WERI-Rb-1 (cell line): ENCODE measurements at regions not wholly inside any gene's neighbourhood (a gene's known extent, or its start where the extent isn't known, plus 50 kb on each side); places are given as distances from the start of the nearest gene placed in this dataset.

Source experiments
- DNase-seq: peaks from one replicate; pipeline ENCODE4 v3.0.0-alpha.2; 2020
- H3K27ac ChIP-seq: fragments of 250-450 bp; sonication (Bioruptor Pico); 2 replicates; pipeline ENCODE4 v1.5.1; 2020; ENCODE audit warnings: mild to moderate bottlenecking, moderate library complexity
- H3K27me3 ChIP-seq: fragments of 250-450 bp; sonication (Bioruptor Pico); 2 replicates; pipeline ENCODE4 v1.5.1; 2021; ENCODE audit warnings: mild to moderate bottlenecking, low read depth, moderate library complexity; ENCODE audit not compliant: insufficient read depth, severe bottlenecking
- H3K36me3 ChIP-seq: fragments of 250-450 bp; sonication (Bioruptor Pico); 2 replicates; pipeline ENCODE4 v1.5.1; 2020; ENCODE audit warnings: mild to moderate bottlenecking, moderate library complexity
- H3K4me3 ChIP-seq: 2 replicates; pipeline ENCODE4 v1.5.1; 2011; ENCODE audit warnings: low read depth, mild to moderate bottlenecking, control low read depth, low read length
- H3K9me3 ChIP-seq: fragments of 250-450 bp; sonication (Bioruptor Pico); 2 replicates; pipeline ENCODE4 v1.5.1; 2021; ENCODE audit warnings: mild to moderate bottlenecking, moderate library complexity; ENCODE audit not compliant: severe bottlenecking
- CTCF ChIP-seq: IDR thresholded peaks from 2 replicates; pipeline ENCODE4 v1.5.1; 2011; ENCODE audit warnings: low read depth, mild to moderate bottlenecking, control low read depth, inconsistent platforms, low read length

- peak; percentile 35 for DNase-seq
- Histone ChIP-seq H3K27ac (no peak overlapping the region), H3K27me3 (no peaks in the 10 kb centered on the region), H3K36me3 (no peaks in the 10 kb centered on the region), H3K9me3 (no peaks in the 10 kb centered on the region), H3K4me3 (no peak overlapping the region)
- TF ChIP-seq CTCF: peak; percentile 53
Observed at GRCh38 chr3:193780810-193781478, 187.9 kb downstream of the OPA1 start.

GRCh38 chr3:193782276-193782647 lies 189.3 kb downstream of the OPA1 start:
- DNase-seq: no peak
- no peak overlapping the region for H3K27ac ChIP-seq
- no peak for TF ChIP-seq CTCF
- no peak overlapping the region for H3K4me3 ChIP-seq
- H3K36me3 ChIP-seq: no peaks in the 10 kb centered on the region
- no peaks in the 10 kb centered on the region for H3K9me3 ChIP-seq
- no peaks in the 10 kb centered on the region for H3K27me3 ChIP-seq

GRCh38 chr3:193782747-193783146 lies 189.7 kb downstream of the OPA1 start:
- H3K9me3 ChIP-seq: no peaks in the 10 kb centered on the region
- TF ChIP-seq CTCF: no peak
- H3K4me3 ChIP-seq: no peak overlapping the region
- H3K27ac ChIP-seq: no peak overlapping the region
- no peaks in the 10 kb centered on the region for H3K36me3 ChIP-seq
- no peak for DNase-seq
- no peaks in the 10 kb centered on the region for H3K27me3 ChIP-seq

- no peaks in the 10 kb centered on the region for H3K27me3 ChIP-seq
- no peak overlapping the region for H3K27ac ChIP-seq
- H3K36me3 ChIP-seq: no peaks in the 10 kb centered on the region
- no peak overlapping the region for H3K4me3 ChIP-seq
- H3K9me3 ChIP-seq: no peaks in the 10 kb centered on the region
- no peak for DNase-seq
- TF ChIP-seq CTCF: no peak
Observed at GRCh38 chr3:193783166-193783896, 190.3 kb downstream of the OPA1 start.

- Histone ChIP-seq H3K27me3 (no peaks in the 10 kb centered on the region), H3K36me3 (no peaks in the 10 kb centered on the region), H3K4me3 (no peak overlapping the region), H3K9me3 (no peaks in the 10 kb centered on the region), H3K27ac (no peak overlapping the region)
- TF ChIP-seq CTCF: no peak
- no peak for DNase-seq
Observed at GRCh38 chr3:193784822-193785221, 191.8 kb downstream of the OPA1 start.
